Effector CD8-positive, alpha-beta T cell (primary cell): ENCODE measurements at regions not wholly inside any gene's neighbourhood (a gene's known extent, or its start where the extent isn't known, plus 50 kb on each side); places are given as distances from the start of the nearest gene placed in this dataset.
"Not testable (repeated sequence)": the region's sequence is repeated elsewhere in the genome, so short reads cannot be mapped to it uniquely, and the experiment has no call there.

Source experiments
- DNase-seq: peaks from one replicate; lab custom pipeline; 2025; lab: John Stamatoyannopoulos, UW

DNA sequence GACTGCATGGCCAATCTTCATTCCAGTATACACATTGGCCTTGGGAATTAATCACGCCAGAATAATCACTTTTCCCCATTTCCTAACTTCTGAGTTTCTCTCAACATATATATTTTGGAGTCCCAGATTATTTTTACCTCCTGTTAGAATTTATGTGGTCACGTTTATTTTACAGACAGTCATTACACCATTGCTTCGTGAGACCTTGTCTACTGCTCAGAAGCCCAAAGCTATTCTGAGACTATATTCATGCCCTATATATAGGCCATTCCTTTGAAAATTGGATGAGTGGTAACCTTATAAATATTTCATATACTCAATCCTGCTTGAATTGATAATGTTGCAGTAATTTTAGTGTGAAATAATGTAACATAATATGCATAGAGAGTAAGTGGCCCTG is 610.0 kb upstream of the CDH2 start:
- DNase-seq, result no peak

DNA sequence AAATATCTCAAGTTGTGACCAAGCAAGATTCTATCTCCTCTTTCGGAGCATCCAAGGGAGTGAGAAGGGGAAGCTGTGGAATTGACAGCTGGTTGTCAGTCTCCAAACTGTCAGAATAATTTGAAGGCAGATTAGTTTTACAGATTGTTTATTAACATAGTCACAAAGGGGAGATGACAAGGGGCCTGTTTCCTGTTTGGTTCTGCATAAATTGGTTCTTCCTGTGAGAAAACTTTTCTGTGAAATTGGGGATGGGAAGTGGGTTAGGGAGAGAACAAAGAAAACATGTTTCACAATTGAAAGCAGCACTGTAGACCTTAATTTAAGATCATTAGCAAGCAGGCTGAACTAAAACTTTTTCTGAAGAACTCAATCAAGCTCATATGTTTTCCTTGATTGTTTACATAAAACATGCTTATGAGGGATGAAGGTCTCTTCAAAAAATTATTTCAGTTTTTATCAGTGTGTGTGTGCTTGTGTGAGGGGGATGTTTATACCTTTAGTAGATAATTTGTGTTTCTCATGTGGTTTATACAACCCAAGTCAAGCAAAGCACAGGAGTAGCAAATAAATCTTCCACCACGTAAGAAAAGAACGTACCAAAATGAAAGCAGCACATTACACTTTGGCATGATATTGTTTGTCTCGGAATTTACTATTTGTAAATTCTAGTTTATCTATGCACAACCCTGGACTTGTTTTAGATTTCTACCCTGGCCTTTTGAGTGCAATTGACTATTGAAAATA is 604.9 kb upstream of the CDH2 start:
- DNase-seq, result no peak

DNA sequence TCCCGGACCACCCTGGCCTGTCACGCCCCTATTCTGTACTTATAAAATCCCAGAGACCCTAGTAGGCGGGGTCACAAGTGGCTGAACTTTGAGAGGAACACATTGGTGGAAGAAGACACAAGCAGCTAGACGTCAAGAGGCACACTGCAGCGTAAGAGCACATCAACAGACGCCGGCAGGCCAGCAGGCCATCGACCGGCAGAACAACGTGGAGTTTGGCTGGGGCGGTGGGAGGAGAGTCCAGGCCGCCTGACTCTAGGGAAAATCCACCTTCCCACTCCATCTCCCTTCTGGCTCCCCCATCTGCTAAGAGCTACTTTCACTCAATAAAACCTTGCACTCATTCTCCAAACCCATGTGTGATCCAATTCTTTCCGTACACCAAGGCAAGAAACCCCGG is 601.8 kb upstream of the CDH2 start:
- DNase-seq, result no peak

DNA sequence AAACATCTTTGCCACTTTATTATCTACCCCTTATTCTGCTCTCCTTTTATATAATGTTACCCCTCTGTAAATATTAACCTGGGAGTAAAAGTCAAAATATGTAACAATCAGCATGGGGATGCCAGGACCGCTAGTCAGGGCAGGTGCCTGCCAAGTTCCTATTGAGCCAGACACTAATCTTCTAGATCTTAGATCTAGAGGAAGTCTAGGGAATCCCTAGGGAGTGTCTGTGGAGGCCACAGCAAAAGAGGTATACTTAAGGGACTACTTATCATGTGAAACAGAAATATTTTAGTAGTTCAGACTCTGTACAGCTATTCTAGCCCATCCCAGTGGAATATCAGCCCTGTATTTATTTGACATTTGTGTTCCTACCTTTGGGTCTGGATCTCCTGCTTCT is 600.8 kb upstream of the CDH2 start:
- no peak for DNase-seq

DNA sequence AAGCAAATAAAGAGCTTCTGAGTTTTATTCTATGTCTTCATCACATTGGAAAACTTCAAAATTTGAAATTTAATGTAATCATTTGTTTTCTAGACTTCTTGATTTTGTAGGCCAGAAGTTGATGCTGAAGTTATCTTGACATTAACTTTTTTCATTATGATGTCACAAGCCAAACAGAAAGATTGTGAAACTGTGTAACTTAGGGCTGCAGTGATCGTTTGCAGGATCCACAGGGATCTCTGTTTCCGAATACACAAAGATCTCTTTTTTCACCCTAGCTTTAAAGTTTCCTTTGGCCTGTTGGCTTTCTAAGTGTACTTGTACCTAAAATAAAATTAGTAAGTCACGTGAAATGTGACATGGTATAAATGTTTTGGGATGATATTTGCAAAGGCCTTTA is 594.9 kb upstream of the CDH2 start:
- no peak for DNase-seq

DNA sequence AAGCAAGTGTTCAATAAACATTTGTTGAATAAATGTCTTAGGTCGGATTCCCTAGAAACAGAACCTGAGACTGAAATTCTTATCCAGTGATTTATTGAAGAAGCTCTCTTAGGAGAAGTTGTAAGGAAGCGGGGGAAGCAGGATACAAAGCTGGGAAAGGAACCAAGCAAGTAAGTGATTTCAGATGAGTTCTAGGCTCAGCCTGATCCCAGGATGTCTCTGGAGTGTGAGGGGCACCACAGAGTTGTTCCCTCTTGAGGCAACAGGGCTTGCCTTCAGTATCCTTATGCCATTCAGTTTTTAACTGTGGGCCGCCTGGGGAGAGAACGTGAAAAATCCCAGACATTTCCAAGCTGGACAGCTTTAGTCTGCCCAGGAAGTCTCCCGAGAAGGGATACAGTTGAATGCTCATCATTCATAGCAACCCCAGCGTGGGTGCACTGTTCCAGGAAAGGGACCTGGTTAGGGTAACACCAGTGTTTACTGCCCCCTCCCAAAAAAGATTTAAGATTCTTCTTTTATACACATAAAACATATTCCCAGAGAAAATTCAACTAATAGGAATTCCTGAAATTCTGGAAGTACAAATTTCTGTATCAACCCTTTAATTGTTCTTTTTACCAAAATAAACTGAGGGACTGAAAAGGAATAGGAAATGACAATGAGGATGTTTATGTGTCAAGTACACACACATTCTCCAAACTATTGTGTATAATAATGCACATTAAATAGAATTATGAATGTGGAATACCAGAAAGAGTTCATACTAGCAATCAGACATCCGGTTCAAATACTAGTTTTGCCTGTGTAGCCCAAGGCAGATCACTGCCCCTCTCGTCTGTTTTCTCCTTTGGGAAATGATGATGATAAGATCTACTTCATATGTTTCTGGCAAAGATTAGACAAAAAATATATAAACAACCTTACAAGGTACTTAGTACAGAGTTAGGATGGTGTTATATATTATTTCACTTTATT is 592.1 kb upstream of the CDH2 start:
- DNase-seq, result no peak

DNA sequence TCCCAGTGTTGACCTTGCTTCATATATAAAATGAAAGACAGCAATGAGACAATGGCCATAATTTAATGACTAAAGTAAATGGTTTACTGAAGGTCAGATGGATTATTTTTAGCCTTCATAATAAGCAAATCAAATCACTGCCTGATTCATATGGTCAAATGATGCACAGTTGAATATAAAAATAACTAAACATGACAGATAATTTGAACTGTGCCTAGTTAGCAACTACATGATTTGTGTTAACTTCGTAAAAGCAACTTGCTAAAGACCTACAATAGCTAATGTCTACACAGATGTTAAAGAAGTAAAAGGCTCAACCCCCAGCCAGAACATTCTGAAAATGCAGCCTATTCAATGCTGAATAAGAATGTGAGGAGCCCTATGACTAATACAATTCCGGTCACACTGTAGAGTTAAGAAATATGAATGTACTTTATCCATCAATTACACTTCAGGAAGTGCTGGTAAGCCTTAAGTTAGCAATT is 590.8 kb upstream of the CDH2 start:
- no peak for DNase-seq

DNA sequence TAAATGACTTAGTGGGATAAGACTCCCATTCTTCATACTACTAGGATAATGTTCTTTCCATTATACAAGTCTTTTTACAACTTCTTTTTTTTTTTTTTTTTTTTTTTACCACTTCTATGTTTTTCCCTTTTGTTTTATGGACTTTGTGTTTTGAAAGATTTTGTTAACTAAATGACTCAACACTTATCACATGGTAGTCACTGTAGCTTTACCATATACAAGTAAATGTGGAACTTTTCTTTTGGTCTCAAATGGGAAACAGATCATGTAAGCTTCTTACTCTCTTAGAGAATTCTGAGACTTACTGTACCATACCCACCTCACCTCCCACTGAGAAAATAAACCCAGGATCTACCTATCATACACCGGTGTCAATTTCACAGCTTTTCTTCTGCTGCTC is 590.3 kb upstream of the CDH2 start:
- no peak for DNase-seq

DNA sequence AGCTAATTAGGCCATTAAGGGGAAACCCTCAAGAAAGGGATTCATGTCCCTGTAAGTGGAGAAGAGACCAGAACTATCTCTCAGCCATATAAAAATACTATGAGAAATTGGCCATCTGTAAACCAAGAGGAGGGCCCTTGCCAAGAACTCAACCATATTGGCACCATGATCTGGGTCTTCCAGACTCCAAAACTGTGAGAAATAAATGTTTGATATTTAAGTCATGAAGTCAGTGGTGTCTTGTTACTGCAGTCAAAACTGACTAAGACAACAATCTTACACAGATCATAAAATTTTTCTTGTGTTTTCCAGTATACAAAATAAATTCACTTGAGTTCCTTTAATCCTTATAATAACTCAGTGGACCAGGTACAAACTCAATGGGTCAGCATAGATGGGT is 589.8 kb upstream of the CDH2 start:
- no peak for DNase-seq

DNA sequence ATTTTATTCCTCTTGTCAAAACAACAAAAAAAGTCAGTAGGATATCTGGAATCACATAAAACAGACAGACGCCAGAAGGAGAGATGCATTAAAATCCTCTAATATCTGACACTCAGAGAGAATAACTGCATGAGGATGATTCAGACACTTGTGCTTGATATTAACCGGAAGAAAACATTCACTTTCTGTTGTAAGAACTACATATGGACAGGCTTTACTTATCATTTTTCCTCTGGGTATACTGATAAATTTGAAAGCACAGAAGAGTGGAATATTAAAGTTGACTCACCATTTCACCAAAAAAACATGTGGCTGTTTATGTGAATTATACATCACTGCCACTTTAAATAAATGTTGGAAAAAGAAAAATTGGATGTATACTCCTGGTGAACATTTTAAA is 589.1 kb upstream of the CDH2 start:
- DNase-seq, result no peak

DNA sequence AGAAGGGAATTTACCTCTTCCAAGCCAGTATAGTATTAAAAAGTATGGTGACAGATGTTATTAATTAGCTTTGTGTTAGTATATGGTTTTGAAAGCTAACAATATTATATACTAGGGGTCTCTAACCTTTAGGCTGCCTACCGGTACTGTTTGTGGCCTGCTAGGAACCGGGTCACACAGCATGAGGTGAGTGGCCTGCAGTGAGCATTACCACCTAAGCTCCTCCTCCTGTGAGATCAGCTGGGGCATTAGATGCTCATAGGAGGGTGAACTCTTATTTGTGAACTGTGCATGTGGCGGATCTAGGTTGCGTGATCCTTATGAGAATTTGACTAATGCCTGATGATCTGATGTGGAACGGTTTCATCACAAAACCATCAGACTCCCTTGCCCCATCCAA is 583.4 kb upstream of the CDH2 start:
- DNase-seq, result no peak

DNA sequence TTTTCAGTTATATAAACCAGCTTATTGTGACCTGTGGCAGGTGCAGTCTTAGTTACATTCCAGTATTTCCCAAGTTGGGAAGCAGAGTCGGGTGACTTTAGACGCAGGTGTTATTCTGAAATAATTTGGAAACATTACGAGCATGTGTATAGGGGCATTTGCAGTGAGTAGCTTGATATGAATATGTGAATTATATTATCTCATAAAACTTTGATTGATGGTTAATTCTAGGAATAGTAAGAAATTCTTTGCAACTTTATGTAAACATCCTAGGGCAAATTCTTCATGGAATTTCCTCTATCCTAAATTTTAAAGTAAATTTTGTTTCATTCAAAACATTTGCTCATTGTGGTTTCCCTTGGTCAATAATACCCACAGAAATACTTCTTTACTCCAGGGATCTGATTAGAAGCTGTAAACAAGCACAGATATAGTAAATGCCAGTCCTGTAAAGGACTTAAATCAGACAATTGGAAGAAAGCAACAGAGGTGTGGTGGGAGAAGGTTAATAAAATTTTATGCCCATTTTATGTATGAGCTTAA is 580.6 kb upstream of the CDH2 start:
- DNase-seq, result no peak

DNA sequence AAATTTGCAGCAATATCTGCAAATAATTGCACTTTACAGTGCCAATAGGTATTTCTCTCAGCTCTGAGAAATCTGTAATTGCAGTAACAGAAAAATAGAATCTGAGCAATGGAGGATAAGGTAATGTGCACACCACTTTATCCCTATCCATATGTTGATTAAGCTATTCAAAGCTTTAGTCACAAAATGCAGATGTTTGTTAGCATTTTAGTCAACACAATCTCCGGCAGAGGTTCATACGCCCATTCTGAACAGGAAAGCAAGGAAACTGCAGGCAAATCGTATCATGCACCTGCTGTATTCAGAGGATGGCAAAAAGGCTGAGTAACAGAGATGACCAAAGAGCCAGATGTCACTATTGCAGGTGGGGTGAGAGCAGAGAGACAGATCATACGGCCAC is 566.2 kb upstream of the CDH2 start:
- no peak for DNase-seq

DNA sequence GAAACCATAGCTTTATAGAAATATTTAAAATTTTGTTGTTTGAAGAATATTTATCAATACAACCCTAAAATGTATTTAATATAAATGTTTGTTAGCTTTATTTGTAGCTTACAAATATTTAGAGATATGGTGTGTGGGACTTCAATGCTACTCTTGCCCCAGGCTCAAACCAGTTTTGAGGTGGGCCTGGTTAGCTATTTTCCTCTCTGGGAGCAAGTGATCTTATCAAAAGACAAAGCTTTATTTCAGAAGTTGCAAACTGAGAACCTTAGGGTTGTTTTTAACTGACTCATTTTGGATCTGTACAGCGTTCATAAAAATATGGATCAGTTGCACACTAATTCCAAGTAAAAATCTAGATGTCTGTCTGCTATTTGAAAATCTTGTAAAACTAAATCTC is 563.6 kb upstream of the CDH2 start:
- no peak for DNase-seq

DNA sequence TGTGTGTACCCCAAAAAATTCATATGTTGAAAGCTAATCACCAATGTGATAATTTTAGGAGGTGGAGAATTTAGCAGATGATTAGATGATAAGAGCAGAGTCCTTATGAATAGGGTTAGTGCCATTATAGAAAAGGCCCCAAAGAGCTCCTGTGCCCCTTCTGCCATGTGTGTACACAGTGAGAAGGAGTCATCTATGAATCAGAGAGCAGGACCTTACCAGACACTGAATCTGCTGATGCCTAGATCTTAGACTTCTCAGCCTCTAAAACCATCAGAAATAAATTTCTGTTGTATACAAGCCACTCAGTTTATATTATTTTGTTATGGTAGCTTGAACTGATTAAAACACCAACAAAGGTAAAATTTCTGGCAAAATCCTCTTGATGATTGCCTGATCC is 560.0 kb upstream of the CDH2 start:
- DNase-seq, result no peak

DNA sequence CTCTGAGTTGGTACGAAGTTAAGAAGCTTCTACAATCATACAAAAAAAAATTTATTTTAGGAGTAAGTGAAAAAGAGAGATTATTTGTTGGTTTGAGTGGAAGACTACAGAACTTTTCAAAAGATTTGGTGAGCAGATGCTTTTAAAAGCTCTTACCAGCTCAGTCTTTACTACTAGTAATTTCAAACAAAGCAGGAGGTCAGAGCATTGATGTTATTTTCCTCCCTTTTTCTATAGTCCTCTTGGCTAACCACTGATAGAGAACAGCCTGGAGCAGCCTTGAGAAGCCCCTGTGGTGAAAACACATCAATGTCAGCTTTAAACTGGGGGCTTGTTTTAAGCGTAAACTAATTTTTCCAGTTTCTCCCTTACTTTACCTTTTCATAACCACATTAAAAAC is 559.3 kb upstream of the CDH2 start:
- DNase-seq, result no peak

DNA sequence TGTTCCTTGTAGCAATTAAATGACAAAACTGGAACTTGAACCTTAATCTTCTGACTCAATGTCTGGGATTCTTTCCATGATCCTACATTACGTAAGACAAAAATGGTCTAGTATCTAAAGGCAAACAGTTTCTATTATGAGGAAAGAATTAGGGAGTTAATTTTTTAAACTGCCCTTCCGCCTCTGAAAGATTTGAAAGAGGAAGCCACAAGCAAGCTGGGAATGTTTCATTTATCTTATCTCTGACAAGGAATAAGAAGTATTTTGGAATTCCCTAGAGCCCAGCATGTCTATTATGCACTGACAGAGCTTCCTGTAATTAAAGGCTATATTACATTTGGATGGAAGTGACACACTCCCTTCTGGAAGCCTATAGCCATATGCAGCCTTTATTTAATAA is 558.8 kb upstream of the CDH2 start:
- DNase-seq, result no peak

DNA sequence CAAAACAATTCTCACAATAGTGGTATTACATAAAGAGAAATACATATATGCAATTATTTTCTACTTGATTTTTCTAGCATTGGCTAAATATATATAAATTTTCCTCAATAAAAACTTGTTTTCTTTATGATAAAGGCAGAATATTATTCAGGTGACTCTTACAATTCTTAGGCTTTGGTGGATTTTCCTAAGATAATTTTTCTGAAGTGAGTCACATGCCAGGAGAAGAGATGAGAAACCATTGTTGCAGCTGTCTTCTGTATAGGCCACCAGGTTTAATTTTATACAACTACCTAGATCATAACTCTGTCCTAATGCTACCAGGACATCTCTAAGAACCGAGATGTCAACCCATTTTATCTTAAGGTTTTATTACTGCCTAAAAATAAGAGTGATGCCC is 552.4 kb upstream of the CDH2 start:
- DNase-seq, result no peak

DNA sequence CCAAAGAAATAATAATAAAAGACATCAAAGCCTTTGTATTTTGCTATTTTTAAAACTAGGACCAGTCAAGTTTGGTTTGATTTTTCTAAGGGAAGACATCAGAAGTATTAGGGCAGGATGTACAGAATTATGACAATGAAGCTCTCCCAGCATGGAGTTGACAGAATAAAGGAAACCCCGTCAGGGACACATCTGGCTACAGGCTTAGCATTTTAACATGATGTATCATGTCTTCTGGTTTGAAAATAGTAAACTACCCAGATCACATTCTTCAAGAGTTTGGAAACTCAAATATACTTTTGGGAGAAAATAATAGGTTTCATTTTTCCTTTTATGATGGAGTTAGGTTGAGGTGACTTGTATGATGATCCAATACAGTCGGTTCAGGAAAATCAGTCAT is 552.0 kb upstream of the CDH2 start:
- no peak for DNase-seq

DNA sequence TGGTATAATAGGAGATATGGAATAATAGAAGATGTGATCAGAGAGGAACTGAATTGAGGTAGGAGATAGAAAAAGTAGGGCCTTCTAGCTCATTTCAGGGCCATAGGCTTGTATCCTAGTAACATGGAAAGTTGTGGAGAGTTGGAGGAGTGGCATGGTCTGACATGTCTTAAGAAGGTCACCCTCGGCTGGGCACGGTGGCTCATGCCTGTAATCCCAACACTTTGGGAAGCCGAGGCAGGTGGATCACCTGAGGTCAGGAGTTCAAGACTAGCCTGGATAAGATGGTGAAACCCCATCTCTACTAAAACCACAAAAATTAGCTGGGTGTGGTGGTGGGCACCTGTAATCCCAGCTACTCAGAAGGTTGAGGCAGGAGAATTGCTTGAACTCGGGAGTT is 550.3 kb upstream of the CDH2 start:
- not testable (repeated sequence) for DNase-seq

DNA sequence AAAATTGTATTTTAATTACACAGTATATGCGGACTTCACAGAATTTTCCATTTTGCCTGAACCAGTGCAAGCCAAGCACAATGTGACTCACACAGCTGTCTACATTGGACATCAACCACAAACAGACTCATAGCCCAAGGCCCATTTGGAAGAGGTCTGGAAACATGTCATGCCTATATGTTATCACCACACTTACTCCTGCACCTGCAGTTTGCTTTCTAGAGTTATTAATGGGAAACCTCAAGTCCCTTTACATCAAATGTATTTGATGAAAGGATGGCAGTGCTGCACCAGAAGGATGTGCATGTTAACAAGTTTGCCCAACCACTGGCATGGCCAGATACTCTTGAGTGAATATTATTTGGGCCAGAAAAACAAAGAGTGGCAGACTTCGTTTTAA is 548.9 kb upstream of the CDH2 start:
- no peak for DNase-seq

DNA sequence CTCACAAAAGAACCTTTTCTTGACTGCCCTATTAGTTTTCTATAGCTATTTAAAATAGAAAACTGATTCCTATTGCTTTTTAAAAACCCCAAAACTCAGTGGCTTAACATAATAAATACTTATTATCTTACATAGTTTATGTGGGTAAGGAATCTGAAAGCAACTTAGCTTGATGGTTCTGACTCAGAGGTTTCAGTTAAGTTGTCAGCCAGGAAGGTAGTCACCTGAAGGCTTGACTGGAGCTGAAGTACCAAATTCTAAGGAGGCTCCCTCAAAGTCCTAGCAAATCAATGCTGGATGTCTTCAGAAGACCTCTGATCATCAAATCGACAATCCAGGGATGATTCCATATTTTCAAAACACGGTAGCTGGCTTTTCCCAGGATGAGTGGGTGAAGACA is 546.6 kb upstream of the CDH2 start:
- no peak for DNase-seq

DNA sequence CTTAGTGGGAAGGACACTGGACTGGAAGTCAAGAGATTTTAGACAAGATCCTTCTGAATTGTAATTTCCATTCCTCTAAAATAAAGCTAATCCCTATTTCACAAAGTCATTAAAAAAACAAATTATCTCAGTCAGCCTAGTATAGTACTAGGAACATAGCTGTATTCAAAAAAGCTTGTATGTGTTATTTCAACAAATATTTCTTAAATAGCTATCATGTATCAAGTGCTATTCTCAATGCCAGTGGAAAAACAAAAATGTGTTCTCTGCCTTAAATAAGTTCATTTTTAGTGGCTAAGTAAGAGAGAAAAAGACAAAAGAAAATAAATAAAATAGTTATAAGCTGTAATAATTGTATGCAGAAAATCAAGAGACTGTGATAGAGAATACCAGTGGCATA is 541.8 kb upstream of the CDH2 start:
- DNase-seq, result no peak
